Smooth muscle cell (in vitro differentiated cells): ENCODE measurements at regions not wholly inside any gene's neighbourhood (a gene's known extent, or its start where the extent isn't known, plus 50 kb on each side); places are given as distances from the start of the nearest gene placed in this dataset.
"Not testable (repeated sequence)": the region's sequence is repeated elsewhere in the genome, so short reads cannot be mapped to it uniquely, and the experiment has no call there.

ENCODE experiments used
- DNase-seq: peaks from one replicate; lab custom pipeline; 2025; ENCODE audit not compliant: unreplicated experiment; lab: John Stamatoyannopoulos, UW
- H2AFZ ChIP-seq: fragments of 200-600 bp; sonication (generic); 2 replicates; pipeline ENCODE4 v1.6.0; 2016; ENCODE audit warnings: antibody characterized with exemption, low read depth, mild to moderate bottlenecking
- H3F3A ChIP-seq: fragments of 200-600 bp; sonication (generic); 2 replicates; pipeline ENCODE4 v1.6.0; 2017; ENCODE audit warnings: antibody characterized with exemption, low read depth
- H3K27ac ChIP-seq: fragments of 200-600 bp; sonication (generic); 2 replicates; pipeline ENCODE4 v1.5.1; 2016; ENCODE audit warnings: low read depth, mild to moderate bottlenecking
- H3K27me3 ChIP-seq: fragments of 200-600 bp; sonication (generic); 2 replicates; pipeline ENCODE4 v1.6.1; 2016; ENCODE audit warnings: low read depth, mild to moderate bottlenecking
- H3K36me3 ChIP-seq: fragments of 200-600 bp; sonication (generic); 2 replicates; pipeline ENCODE4 v1.5.1; 2016; ENCODE audit warnings: low read depth
- H3K4me1 ChIP-seq: fragments of 200-600 bp; sonication (generic); 2 replicates; pipeline ENCODE4 v1.5.1; 2016; ENCODE audit warnings: low read depth
- H3K4me2 ChIP-seq: fragments of 200-600 bp; sonication (generic); 2 replicates; pipeline ENCODE4 v1.6.0; 2016; ENCODE audit warnings: mild to moderate bottlenecking
- H3K4me3 ChIP-seq: fragments of 200-600 bp; sonication (generic); 2 replicates; pipeline ENCODE4 v1.5.1; 2016; ENCODE audit warnings: mild to moderate bottlenecking
- H3K79me2 ChIP-seq: fragments of 200-600 bp; sonication (generic); 2 replicates; pipeline ENCODE4 v1.6.0; 2016; ENCODE audit warnings: low read depth, mild to moderate bottlenecking
- H3K9ac ChIP-seq: fragments of 200-600 bp; sonication (generic); 2 replicates; pipeline ENCODE4 v1.6.0; 2016; ENCODE audit warnings: low read depth
- H3K9me3 ChIP-seq: fragments of 200-600 bp; sonication (generic); replicated peaks from 2 replicates; pipeline ENCODE4 v1.5.1; 2016; ENCODE audit warnings: low read depth
- H4K20me1 ChIP-seq: fragments of 200-600 bp; sonication (generic); 2 replicates; pipeline ENCODE4 v1.6.0; 2016; ENCODE audit warnings: low read depth
- WGBS: methylation state at CpG from one replicate; pipeline ENCODE4 v1.1.7; 2016; ENCODE audit warnings: low lambda C conversion rate; 5-methylcytosine and 5-hydroxymethylcytosine counted together
- TF ChIP-seq, protein P1 (sequence below): fragments of 200-600 bp; sonication (generic); IDR thresholded peaks from 2 replicates; pipeline ENCODE4 v1.5.1; 2017; ENCODE audit warnings: borderline replicate concordance, mild to moderate bottlenecking, antibody characterized with exemption; ENCODE audit not compliant: insufficient read depth, poor library complexity, severe bottlenecking

DNA sequence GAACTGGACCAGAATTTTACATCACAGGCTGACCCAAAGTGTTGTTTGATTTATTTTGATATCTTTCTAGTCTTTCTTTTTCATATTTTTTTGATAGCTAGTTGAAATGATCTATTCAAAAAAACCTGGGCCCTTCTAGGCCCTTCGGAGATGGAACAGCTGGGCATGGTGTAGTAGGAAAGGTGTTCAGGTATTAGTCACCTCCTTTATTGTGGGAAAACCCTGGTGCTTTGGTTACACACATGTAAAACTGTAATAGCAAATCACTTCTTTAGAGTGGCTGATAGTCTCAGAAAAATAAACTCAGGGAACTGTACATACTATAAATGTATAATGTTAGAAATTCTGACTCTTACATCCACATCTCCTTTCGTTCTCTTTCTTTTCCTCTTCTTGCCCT is 234.5 kb downstream of the PLA2G4A start:
- no peaks in the 10 kb centered on the region for H3K27me3 ChIP-seq
- no peaks in the 10 kb centered on the region for H3K79me2 ChIP-seq
- no peaks in the 10 kb centered on the region for H3F3A ChIP-seq
- DNase-seq, result no peak
- H2AFZ ChIP-seq, result no peak overlapping the region
- no peaks in the 10 kb centered on the region for H3K9me3 ChIP-seq
- WGBS, result 93% methylated on average over 2 of the region's 2 CpGs
- H3K4me2 ChIP-seq, result no peak overlapping the region
- no peaks in the 10 kb centered on the region for H3K36me3 ChIP-seq
- no peaks in the 10 kb centered on the region for H4K20me1 ChIP-seq
- no peak overlapping the region for H3K4me3 ChIP-seq
- H3K4me1 ChIP-seq, result no peaks in the 10 kb centered on the region
- TF ChIP-seq, protein P1, sequence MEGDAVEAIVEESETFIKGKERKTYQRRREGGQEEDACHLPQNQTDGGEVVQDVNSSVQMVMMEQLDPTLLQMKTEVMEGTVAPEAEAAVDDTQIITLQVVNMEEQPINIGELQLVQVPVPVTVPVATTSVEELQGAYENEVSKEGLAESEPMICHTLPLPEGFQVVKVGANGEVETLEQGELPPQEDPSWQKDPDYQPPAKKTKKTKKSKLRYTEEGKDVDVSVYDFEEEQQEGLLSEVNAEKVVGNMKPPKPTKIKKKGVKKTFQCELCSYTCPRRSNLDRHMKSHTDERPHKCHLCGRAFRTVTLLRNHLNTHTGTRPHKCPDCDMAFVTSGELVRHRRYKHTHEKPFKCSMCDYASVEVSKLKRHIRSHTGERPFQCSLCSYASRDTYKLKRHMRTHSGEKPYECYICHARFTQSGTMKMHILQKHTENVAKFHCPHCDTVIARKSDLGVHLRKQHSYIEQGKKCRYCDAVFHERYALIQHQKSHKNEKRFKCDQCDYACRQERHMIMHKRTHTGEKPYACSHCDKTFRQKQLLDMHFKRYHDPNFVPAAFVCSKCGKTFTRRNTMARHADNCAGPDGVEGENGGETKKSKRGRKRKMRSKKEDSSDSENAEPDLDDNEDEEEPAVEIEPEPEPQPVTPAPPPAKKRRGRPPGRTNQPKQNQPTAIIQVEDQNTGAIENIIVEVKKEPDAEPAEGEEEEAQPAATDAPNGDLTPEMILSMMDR, result no peak
- no peak overlapping the region for H3K9ac ChIP-seq
- H3K27ac ChIP-seq, result no peak overlapping the region

DNA sequence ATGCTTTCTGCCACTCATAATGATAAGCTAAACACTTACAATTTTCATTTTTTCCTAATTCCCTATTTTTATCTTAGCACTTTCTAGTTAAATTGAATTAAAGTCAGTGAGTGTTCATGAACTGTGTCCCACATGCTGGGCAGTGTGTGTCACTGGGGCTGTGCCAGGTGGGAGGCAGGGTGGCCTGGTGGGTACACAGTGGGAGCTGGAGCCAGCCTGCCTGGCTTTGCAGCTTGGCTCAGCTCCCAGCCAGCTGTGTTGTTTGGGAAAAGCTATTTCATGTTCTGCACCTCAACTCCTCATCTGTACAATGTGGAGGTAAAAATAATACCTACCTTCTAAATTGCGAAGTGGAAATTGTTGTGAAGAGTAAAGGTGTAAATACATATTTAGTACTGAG is 238.4 kb downstream of the PLA2G4A start:
- Histone ChIP-seq H3K79me2 (no peaks in the 10 kb centered on the region), H3K9ac (no peak overlapping the region), H3K27ac (no peak overlapping the region), H3K4me2 (no peak overlapping the region), H3K4me3 (no peak overlapping the region), H4K20me1 (no peaks in the 10 kb centered on the region), H3K27me3 (no peaks in the 10 kb centered on the region), H3F3A (no peaks in the 10 kb centered on the region), H3K9me3 (no peaks in the 10 kb centered on the region), H3K36me3 (no peaks in the 10 kb centered on the region), H3K4me1 (no peaks in the 10 kb centered on the region), H2AFZ (no peak overlapping the region)
- TF ChIP-seq, protein P1, result no peak
- 88% methylated on average over 1 of the region's 1 CpG for WGBS
- DNase-seq, result no peak

DNA sequence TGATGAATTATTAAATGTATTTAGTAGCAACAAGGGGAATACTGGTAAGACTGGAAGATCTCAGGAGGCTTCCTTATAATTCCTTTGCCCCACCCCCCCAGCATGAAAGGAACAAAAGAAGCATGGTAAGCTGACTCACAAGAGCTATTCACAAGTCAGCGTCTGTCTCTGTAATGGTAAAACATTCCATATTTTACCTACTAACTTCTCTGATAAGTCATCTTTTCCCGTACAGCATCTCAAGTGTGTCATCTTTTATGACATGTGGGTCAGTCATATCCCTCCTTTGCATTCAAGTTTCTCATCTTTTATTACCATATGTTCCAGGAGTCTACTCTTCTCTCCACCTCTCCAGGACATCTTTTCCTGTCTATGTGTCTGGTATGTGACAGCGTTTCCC is 241.3 kb downstream of the PLA2G4A start:
- Histone ChIP-seq H3F3A (no peaks in the 10 kb centered on the region), H3K4me1 (no peaks in the 10 kb centered on the region), H3K4me3 (no peak overlapping the region), H3K4me2 (no peak overlapping the region), H3K27me3 (no peaks in the 10 kb centered on the region), H3K36me3 (no peaks in the 10 kb centered on the region), H4K20me1 (no peaks in the 10 kb centered on the region), H3K9ac (no peak overlapping the region), H3K9me3 (no peaks in the 10 kb centered on the region), H3K79me2 (no peaks in the 10 kb centered on the region), H3K27ac (peak overlapping the region; percentile 20), H2AFZ (peak overlapping the region; percentile 16)
- TF ChIP-seq, protein P1, result no peak
- no peak for DNase-seq
- WGBS, result 34% methylated on average over 3 of the region's 3 CpGs

DNA sequence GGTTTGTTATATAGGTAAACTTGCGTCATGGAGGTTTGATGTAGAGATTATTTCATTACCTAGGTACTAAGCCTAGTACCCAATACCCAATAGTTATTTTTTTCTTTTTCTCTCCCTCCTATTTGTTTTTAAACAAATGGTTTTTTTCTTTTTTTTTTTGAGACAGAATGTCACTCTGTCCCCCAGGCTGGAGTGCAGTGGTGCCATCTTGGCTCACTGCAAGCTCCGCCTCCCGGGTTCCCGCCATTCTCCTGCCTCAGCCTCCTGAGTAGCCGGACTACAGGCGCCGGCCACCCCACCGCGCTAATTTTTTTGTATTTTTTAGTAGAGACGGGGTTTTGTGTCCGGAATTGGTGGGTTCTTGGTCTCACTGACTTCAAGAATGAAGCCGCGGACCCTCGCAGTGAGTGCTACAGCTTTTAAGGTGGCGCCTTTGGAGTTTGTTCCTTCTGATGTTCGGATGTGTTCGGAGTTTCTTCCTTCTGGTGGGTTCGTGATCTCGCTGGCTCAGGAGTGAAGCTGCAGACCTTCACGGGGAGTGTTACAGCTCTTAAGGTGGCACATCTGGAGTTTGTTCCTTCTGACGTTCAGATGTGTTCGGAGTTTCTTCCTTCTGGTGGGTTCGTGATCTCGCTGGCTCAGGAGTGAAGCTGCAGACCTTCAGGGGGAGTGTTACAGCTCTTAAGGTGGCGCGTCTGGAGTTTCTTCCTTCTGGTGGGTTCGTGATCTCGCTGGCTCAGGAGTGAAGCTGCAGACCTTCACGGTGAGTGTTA is 243.7 kb downstream of the PLA2G4A start:
- not testable (repeated sequence) for H3K9ac ChIP-seq, H3K79me2 ChIP-seq, H3K36me3 ChIP-seq, H3F3A ChIP-seq, H3K27me3 ChIP-seq, H3K4me2 ChIP-seq, H3K9me3 ChIP-seq, H3K4me3 ChIP-seq, H2AFZ ChIP-seq, H3K27ac ChIP-seq, DNase-seq, H3K4me1 ChIP-seq, H4K20me1 ChIP-seq
- 88% methylated on average over 29 of the region's 29 CpGs for WGBS

DNA sequence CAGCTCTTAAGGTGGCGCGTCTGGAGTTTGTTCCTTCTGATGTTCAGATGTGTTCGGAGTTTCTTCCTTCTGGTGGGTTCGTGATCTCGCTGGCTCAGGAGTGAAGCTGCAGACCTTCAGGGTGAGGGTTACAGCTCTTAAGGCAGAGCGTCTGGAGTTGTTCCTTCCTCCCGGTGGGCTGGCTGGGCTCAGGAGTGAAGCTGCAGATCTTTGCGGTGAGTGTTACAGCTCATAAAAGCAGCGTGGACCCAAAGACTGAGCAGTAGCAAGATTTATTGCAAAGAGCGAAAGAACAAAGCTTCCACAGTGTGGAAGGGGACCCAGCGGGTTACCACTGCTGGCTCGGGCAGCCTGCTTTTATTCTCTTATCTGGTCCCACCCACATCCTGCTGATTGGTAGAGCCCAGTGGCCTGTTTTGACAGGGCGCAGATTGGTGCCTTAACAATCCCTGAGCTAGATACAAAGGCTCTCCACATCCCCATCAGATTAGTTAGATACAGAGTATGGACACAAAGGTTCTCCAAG is 244.3 kb downstream of the PLA2G4A start:
- not testable (repeated sequence) for H3K4me1 ChIP-seq, H3K27ac ChIP-seq, H3K9me3 ChIP-seq, H4K20me1 ChIP-seq, H3K36me3 ChIP-seq, H3K9ac ChIP-seq, H3F3A ChIP-seq, DNase-seq, H2AFZ ChIP-seq, H3K79me2 ChIP-seq, H3K27me3 ChIP-seq, H3K4me3 ChIP-seq, H3K4me2 ChIP-seq
- WGBS, result 61% methylated on average over 13 of the region's 13 CpGs

DNA sequence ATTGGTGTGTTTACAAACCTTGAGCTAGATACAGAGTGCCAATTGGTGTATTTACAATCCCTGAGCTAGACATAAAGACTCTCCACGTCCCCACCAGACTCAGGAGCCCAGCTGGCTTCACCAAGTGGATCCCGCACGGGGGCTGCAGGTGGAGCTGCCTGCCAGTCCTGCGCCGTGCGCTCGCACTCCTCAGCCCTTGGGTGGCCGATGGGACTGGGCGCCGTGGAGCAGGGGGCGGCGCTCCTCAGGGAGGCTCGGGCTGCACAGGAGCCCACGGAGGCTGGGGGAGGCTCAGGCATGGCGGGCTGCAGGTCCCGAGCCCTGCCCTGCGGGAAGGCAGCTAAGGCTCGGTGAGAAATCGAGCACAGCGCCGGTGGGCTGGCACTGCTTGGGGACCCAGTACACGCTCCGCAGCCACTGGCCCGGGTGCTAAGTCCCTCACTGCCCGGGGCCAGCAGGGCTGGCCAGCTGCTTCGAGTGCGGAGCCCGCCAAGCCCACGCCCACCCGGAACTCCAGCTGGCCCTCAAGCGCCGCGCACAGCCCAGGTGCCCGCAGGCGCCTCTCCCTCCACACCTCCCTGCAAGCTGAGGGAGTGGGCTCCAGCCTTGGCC is 245.0 kb downstream of the PLA2G4A start:
- not testable (repeated sequence) for H3K4me2 ChIP-seq, H3K9me3 ChIP-seq, H3K79me2 ChIP-seq, H3K27me3 ChIP-seq, H3K27ac ChIP-seq, H3K4me1 ChIP-seq, H3K9ac ChIP-seq, H3F3A ChIP-seq, H4K20me1 ChIP-seq, H3K4me3 ChIP-seq, H3K36me3 ChIP-seq, H2AFZ ChIP-seq, DNase-seq
- 98% methylated on average over 27 of the region's 35 CpGs for WGBS
